ENCODE measurements at regions not wholly inside any gene's neighbourhood (a gene's known extent, or its start where the extent isn't known, plus 50 kb on each side); places are given as distances from the start of the nearest gene placed in this dataset.

- in situ Hi-C loops (cut with HindIII; ENCODE audit: low pct_unique_long_range_greater_than_20kb, low sequenced_read_pairs), result no loop called here
- TF ChIP-seq JUND (IDR thresholded peaks at IDR 0.05; ENCODE audit: low read depth), result no peak
- DNase-seq (ENCODE audit: low read depth in 1 of 2, low spot score in 1 of 2), result peak in 1 of 2 experiments; percentile 50
Measured at GRCh38 chr15:39213385-39213840, 367.5 kb upstream of the THBS1 start.

GRCh38 chr15:39215015-39215414 lies 365.9 kb upstream of the THBS1 start:
- in situ Hi-C loops (cut with HindIII; ENCODE audit: low pct_unique_long_range_greater_than_20kb, low sequenced_read_pairs), result no loop called here
- no peak for TF ChIP-seq JUND (IDR thresholded peaks at IDR 0.05; ENCODE audit: low read depth)
- DNase-seq (ENCODE audit: low read depth in 1 of 2, low spot score in 1 of 2), result no peak

- no peak for TF ChIP-seq JUND (IDR thresholded peaks at IDR 0.05; ENCODE audit: low read depth)
- in situ Hi-C loops (cut with HindIII; ENCODE audit: low pct_unique_long_range_greater_than_20kb, low sequenced_read_pairs), result no loop called here
- DNase-seq (ENCODE audit: low read depth in 1 of 2, low spot score in 1 of 2), result no peak
Measured at GRCh38 chr15:39216816-39217215, 364.1 kb upstream of the THBS1 start.

GRCh38 chr15:39219608-39220007 lies 361.3 kb upstream of the THBS1 start:
- no peak for DNase-seq (ENCODE audit: low read depth in 1 of 2, low spot score in 1 of 2)
- in situ Hi-C loops (cut with HindIII; ENCODE audit: low pct_unique_long_range_greater_than_20kb, low sequenced_read_pairs), result no loop called here

GRCh38 chr15:39226169-39226937 lies 354.5 kb upstream of the THBS1 start:
- no peak for TF ChIP-seq JUND (IDR thresholded peaks at IDR 0.05; ENCODE audit: low read depth)
- DNase-seq (ENCODE audit: low read depth in 1 of 2, low spot score in 1 of 2), result no peak
- in situ Hi-C loops (cut with HindIII; ENCODE audit: low pct_unique_long_range_greater_than_20kb, low sequenced_read_pairs), result no loop called here

More at GRCh38 chr15:39219608-39220007, 361.3 kb upstream of the THBS1 start:
- TF ChIP-seq JUND (IDR thresholded peaks at IDR 0.05; ENCODE audit: low read depth), result no peak

GRCh38 chr15:39227001-39227400 lies 353.9 kb upstream of the THBS1 start:
- no peak for DNase-seq (ENCODE audit: low read depth in 1 of 2, low spot score in 1 of 2)
- TF ChIP-seq JUND (IDR thresholded peaks at IDR 0.05; ENCODE audit: low read depth), result no peak
- in situ Hi-C loops (cut with HindIII; ENCODE audit: low pct_unique_long_range_greater_than_20kb, low sequenced_read_pairs), result no loop called here

GRCh38 chr15:39228889-39229288 lies 352.0 kb upstream of the THBS1 start:
- DNase-seq (ENCODE audit: low read depth in 1 of 2, low spot score in 1 of 2), result no peak
- in situ Hi-C loops (cut with HindIII; ENCODE audit: low pct_unique_long_range_greater_than_20kb, low sequenced_read_pairs), result no loop called here
- TF ChIP-seq JUND (IDR thresholded peaks at IDR 0.05; ENCODE audit: low read depth), result no peak

GRCh38 chr15:39230205-39230907 lies 350.5 kb upstream of the THBS1 start:
- DNase-seq (ENCODE audit: low read depth in 1 of 2, low spot score in 1 of 2), result no peak
- TF ChIP-seq JUND (IDR thresholded peaks at IDR 0.05; ENCODE audit: low read depth), result no peak
- in situ Hi-C loops (cut with HindIII; ENCODE audit: low pct_unique_long_range_greater_than_20kb, low sequenced_read_pairs), result no loop called here

- no peak for TF ChIP-seq JUND (IDR thresholded peaks at IDR 0.05; ENCODE audit: low read depth)
- in situ Hi-C loops (cut with HindIII; ENCODE audit: low pct_unique_long_range_greater_than_20kb, low sequenced_read_pairs), result no loop called here
Measured at GRCh38 chr15:39230908-39231285, 350.0 kb upstream of the THBS1 start.

GRCh38 chr15:39232512-39232911 lies 348.4 kb upstream of the THBS1 start:
- no peak for DNase-seq (ENCODE audit: low read depth in 1 of 2, low spot score in 1 of 2)
- TF ChIP-seq JUND (IDR thresholded peaks at IDR 0.05; ENCODE audit: low read depth), result no peak
- in situ Hi-C loops (cut with HindIII; ENCODE audit: low pct_unique_long_range_greater_than_20kb, low sequenced_read_pairs), result no loop called here

More at GRCh38 chr15:39230908-39231285, 350.0 kb upstream of the THBS1 start:
- DNase-seq (ENCODE audit: low read depth in 1 of 2, low spot score in 1 of 2), result no peak

- TF ChIP-seq JUND (IDR thresholded peaks at IDR 0.05; ENCODE audit: low read depth), result no peak
- in situ Hi-C loops (cut with HindIII; ENCODE audit: low pct_unique_long_range_greater_than_20kb, low sequenced_read_pairs), result no loop called here
- no peak for DNase-seq (ENCODE audit: low read depth in 1 of 2, low spot score in 1 of 2)
Measured at GRCh38 chr15:39235084-39235795, 345.6 kb upstream of the THBS1 start.

- in situ Hi-C loops (cut with HindIII; ENCODE audit: low pct_unique_long_range_greater_than_20kb, low sequenced_read_pairs), result no loop called here
- DNase-seq (ENCODE audit: low read depth in 1 of 2, low spot score in 1 of 2), result no peak
- TF ChIP-seq JUND (IDR thresholded peaks at IDR 0.05; ENCODE audit: low read depth), result no peak
Measured at GRCh38 chr15:39236375-39236774, 344.5 kb upstream of the THBS1 start.

- no peak for DNase-seq (ENCODE audit: low read depth in 1 of 2, low spot score in 1 of 2)
- no peak for TF ChIP-seq JUND (IDR thresholded peaks at IDR 0.05; ENCODE audit: low read depth)
- in situ Hi-C loops (cut with HindIII; ENCODE audit: low pct_unique_long_range_greater_than_20kb, low sequenced_read_pairs), result no loop called here
Measured at GRCh38 chr15:39238443-39238842, 342.4 kb upstream of the THBS1 start.
